ENCODE measurements at regions not wholly inside any gene's neighbourhood (a gene's known extent, or its start where the extent isn't known, plus 50 kb on each side); places are given as distances from the start of the nearest gene placed in this dataset.

- TF ChIP-seq CHD7 (IDR thresholded peaks at IDR 0.05; ENCODE audit: insufficient replicate concordance, low read length) (no peak), CTBP2 (IDR thresholded peaks at IDR 0.05; ENCODE audit: borderline replicate concordance, insufficient read depth, insufficient read length, low read length) (no peak), ASH2L (IDR thresholded peaks at IDR 0.05; ENCODE audit: low read length) (no peak), GABPA (IDR thresholded peaks at IDR 0.05; ENCODE audit: borderline replicate concordance, insufficient read depth, low read length) (no peak), TEAD4 (IDR thresholded peaks at IDR 0.05; ENCODE audit: low read depth, low read length) (no peak), SUZ12 (IDR thresholded peaks at IDR 0.05; ENCODE audit: low read length) (no peak), SIX5 (IDR thresholded peaks at IDR 0.05; ENCODE audit: low read depth, low read length) (no peak), CHD2 (IDR thresholded peaks at IDR 0.05; ENCODE audit: low read length) (no peak), CEBPB (IDR thresholded peaks at IDR 0.05; ENCODE audit: low read depth, low read length) (no peak)
Observed at GRCh38 chr2:12806549-12807242, 90.0 kb downstream of the TRIB2 start (continued).

All from H1 (cell line).